Right atrium auricular region (tissue), 2 donors: ENCODE measurements at regions not wholly inside any gene's neighbourhood (a gene's known extent, or its start where the extent isn't known, plus 50 kb on each side); places are given as distances from the start of the nearest gene placed in this dataset.

ENCODE experiments used
- DNase-seq: peaks from one replicate; pipeline ENCODE4 v3.0.0-alpha.2; 2019; ENCODE audit warnings: low spot score
- H3K27ac ChIP-seq, 2 donors: fragments of 200-600 bp; sonication (generic); 1 replicate in 1 of 2; 2 replicates in 1 of 2; pipeline ENCODE4 v1.5.1; 2016 to 2019
- H3K27me3 ChIP-seq, 2 donors: fragments of 200-600 bp; sonication (generic); one replicate each; pipeline versions ENCODE4 v1.5.1 to v1.6.0; 2017 to 2019
- H3K36me3 ChIP-seq: fragments of 200-600 bp; sonication (generic); one replicate; pipeline ENCODE4 v1.5.1; 2016
- H3K4me1 ChIP-seq, 2 donors: fragments of 200-600 bp; sonication (generic); one replicate each; pipeline versions ENCODE4 v1.5.1 to v1.6.0; 2017 to 2019
- H3K4me3 ChIP-seq, 2 donors: fragments of 200-600 bp; sonication (generic); 1 replicate in 1 of 2; 2 replicates in 1 of 2; pipeline ENCODE4 v1.5.1; 2017 to 2019; ENCODE audit warnings: mild to moderate bottlenecking in 1 of 2, moderate library complexity in 1 of 2
- H3K9me3 ChIP-seq, 2 donors: fragments of 200-600 bp; sonication (generic); one replicate each; pipeline ENCODE4 v1.5.1; 2019
- CTCF ChIP-seq, 2 donors: fragments of 200-600 bp; sonication (generic); IDR thresholded peaks; one replicate each; pipeline ENCODE4 v1.5.1; 2019; ENCODE audit warnings: antibody characterized with exemption in 2 of 2

DNA sequence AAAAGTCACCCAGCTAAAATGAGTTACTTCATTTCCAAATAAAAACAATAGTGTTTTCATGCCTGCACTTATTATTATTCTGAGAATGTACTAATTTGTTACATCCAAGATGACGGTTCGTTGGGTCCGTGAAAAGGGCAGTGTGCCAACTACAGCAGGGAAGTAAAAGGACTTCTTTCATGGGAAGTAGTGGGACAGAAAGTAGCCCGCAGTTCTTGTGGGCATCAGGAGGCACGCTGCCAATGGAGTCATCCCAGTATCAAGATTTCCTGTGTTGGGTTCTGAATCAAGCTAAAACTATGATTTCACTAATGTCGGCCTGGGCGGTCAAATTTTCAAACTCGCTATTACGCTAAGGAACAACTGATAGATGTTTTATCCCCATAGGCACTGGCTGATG is 254.5 kb upstream of the SOX2 start:
- DNase-seq: no peak
- no peak overlapping the region for H3K27ac ChIP-seq
- no peaks in the 10 kb centered on the region for H3K36me3 ChIP-seq
- H3K9me3 ChIP-seq: no peaks in the 10 kb centered on the region
- no peak overlapping the region for H3K4me3 ChIP-seq
- H3K27me3 ChIP-seq: no peaks in the 10 kb centered on the region
- no peaks in the 10 kb centered on the region for H3K4me1 ChIP-seq
- no peak for TF ChIP-seq CTCF (IDR thresholded peaks at IDR 0.05)

DNA sequence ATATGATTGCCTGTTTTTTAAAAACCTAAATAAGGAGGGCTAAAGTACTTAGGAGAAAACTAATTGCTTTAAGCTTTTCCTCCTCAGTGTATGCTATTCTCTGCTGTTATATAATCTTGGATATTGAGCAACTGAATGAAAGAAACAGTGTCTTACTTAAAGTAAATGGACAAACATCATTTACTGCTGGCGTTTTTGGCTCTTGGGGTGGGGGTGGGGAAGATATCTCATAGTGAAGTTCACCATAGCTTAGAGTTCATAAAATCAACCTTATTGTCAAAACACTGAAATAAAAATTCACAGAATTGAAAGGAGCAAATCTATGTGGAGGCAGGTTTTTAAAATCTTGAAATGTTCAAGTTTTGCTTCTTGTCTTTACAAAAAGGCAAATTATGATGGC is 256.4 kb upstream of the SOX2 start:
- Histone ChIP-seq H3K4me1 (no peaks in the 10 kb centered on the region), H3K27me3 (no peaks in the 10 kb centered on the region), H3K36me3 (no peaks in the 10 kb centered on the region), H3K4me3 (no peak overlapping the region), H3K9me3 (no peaks in the 10 kb centered on the region), H3K27ac (no peak overlapping the region)
- DNase-seq: no peak
- TF ChIP-seq CTCF (IDR thresholded peaks at IDR 0.05): no peak

DNA sequence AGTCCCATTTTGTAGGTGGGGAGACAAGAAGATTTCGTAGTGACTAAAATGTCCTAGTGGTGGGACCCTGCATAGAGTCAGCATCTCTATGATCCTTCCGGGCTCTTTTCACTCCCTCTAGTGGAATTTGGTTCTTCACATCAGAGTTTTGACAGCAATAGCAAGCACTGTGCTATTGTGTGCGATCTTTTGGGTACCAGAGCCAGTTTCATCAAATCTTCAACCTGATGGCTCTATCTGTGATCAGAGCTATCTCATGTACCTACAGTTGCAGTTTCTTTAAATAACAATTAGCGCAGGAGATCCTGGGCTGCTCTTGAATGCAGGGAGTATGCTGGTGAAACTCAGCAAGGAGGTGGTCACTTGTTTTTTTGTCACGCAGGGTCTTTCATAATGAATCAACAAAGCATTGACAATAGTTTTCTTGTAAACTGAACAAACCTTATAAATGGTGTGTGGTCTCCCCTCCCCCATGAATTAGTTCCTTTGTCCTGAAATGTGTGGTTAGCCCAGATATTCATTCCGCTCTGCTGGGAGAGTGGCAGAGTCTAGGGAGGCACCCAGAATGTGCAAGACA is 257.2 kb upstream of the SOX2 start:
- Histone ChIP-seq H3K4me1 (no peaks in the 10 kb centered on the region), H3K36me3 (no peaks in the 10 kb centered on the region), H3K27ac (no peak overlapping the region), H3K4me3 (no peak overlapping the region), H3K27me3 (no peaks in the 10 kb centered on the region), H3K9me3 (no peaks in the 10 kb centered on the region)
- DNase-seq: no peak
- TF ChIP-seq CTCF (IDR thresholded peaks at IDR 0.05): no peak

DNA sequence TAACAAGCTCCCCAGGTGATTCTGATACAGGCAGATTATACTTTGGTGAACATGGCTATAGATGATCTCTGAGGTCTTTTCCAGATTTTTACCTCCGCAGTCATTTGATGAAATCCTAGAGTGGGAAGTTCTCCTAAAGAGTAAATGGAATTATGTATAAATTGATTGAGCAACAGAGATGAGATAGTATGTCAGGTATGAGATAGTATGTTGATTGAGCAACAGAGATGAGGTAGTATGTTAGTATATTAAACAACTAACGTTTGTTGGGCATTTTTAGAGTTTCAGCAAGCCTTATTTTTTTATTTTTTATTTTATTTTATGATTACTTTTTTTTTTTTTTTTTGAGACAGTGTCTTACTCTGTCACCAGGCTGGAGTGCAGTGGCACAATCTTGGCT is 265.0 kb upstream of the SOX2 start:
- Histone ChIP-seq H3K4me3 (no peak overlapping the region), H3K27me3 (no peaks in the 10 kb centered on the region), H3K4me1 (no peaks in the 10 kb centered on the region), H3K36me3 (no peaks in the 10 kb centered on the region), H3K9me3 (no peaks in the 10 kb centered on the region), H3K27ac (no peak overlapping the region)
- DNase-seq: no peak
- no peak for TF ChIP-seq CTCF (IDR thresholded peaks at IDR 0.05)

DNA sequence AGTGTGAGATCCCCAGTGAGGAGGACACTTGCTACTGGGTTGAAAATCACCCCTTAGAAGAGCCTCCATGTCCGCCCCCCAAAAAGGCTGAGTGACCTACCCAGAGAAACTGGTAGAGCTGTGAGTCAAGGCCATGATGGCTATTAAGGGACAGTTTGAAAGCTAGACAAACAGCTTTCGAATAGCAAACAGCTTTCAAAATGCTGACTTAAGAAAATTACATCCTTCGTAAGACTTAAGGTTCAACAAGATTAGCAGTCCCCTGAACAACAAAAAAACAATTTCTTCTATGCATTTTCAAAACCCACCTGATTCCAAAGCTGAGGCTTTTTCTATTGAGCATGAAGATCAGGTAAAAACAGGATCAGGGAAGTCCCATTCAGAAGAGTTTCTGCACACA is 269.7 kb upstream of the SOX2 start:
- H3K36me3 ChIP-seq: no peaks in the 10 kb centered on the region
- no peak for DNase-seq
- H3K27me3 ChIP-seq: no peaks in the 10 kb centered on the region
- no peak overlapping the region for H3K4me3 ChIP-seq
- H3K9me3 ChIP-seq: no peaks in the 10 kb centered on the region
- TF ChIP-seq CTCF (IDR thresholded peaks at IDR 0.05): no peak
- H3K4me1 ChIP-seq: no peaks in the 10 kb centered on the region
- no peak overlapping the region for H3K27ac ChIP-seq

DNA sequence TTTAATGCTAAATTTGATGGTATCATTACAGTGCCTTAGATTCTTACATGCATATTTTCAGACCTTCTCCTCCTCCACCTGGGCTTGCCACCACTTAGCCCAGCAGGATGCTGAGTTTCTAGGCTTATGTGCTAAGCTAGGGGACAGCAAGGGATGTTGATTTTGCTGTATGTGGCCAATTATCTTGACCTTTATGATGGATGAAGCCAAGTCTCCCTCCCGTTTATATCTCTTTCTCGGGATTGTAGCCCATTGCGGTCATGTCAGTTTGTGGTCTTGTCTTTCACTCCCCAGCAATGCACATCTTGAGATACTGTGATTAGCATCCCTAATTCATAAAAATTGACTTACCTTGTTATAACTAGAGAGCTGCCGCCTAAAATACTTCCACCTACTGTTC is 278.7 kb upstream of the SOX2 start:
- Histone ChIP-seq H3K36me3 (no peaks in the 10 kb centered on the region), H3K4me1 (no peaks in the 10 kb centered on the region), H3K4me3 (no peak overlapping the region), H3K9me3 (no peaks in the 10 kb centered on the region), H3K27me3 (no peaks in the 10 kb centered on the region), H3K27ac (no peak overlapping the region)
- DNase-seq: no peak
- TF ChIP-seq CTCF (IDR thresholded peaks at IDR 0.05): no peak
